Heart left ventricle (tissue), 16 donors: ENCODE measurements at regions not wholly inside any gene's neighbourhood (a gene's known extent, or its start where the extent isn't known, plus 50 kb on each side); places are given as distances from the start of the nearest gene placed in this dataset.
"Not testable (repeated sequence)": the region's sequence is repeated elsewhere in the genome, so short reads cannot be mapped to it uniquely, and the experiment has no call there.

ENCODE experiments used
- ATAC-seq, 4 donors: fragments of 200-7000 bp; cut with Tn5 transposase; one replicate each; pipeline ENCODE4 v1.9.1; 2020 to 2022; ENCODE audit warnings: moderate library complexity in 4 of 4, mild to moderate bottlenecking in 3 of 4, moderate number of reproducible peaks in 1 of 4
- DNase-seq, 5 donors: peaks; one replicate each; pipeline ENCODE4 v3.0.0-alpha.2; 2020
- H3K27ac ChIP-seq, 12 donors: fragments of 200-600 bp; sonication (generic) in 4 of 12; one replicate each; pipeline versions ENCODE4 v1.5.0 to v1.8.0; 2016 to 2022; ENCODE audit warnings: mild to moderate bottlenecking in 2 of 12
- H3K27me3 ChIP-seq, 9 donors: fragments of 200-600 bp; sonication (generic) in 2 of 9; one replicate each; pipeline versions ENCODE4 v1.5.1 to v1.8.0; 2016 to 2022; ENCODE audit warnings: mild to moderate bottlenecking in 3 of 9
- H3K36me3 ChIP-seq, 9 donors: fragments of 200-600 bp; sonication (generic) in 2 of 9; one replicate each; pipeline versions ENCODE4 v1.5.0 to v1.8.0; 2018 to 2022; ENCODE audit warnings: mild to moderate bottlenecking in 2 of 9
- H3K4me1 ChIP-seq, 12 donors: fragments of 200-600 bp; sonication (generic) in 4 of 12; one replicate each; pipeline versions ENCODE4 v1.5.0 to v1.8.0; 2016 to 2022; ENCODE audit warnings: mild to moderate bottlenecking in 3 of 12
- H3K4me3 ChIP-seq, 12 donors: fragments of 200-600 bp; sonication (generic) in 4 of 12; one replicate each; pipeline versions ENCODE4 v1.5.0 to v1.8.0; 2017 to 2022; ENCODE audit warnings: mild to moderate bottlenecking in 9 of 12, moderate library complexity in 4 of 12
- H3K9me3 ChIP-seq, 12 donors: fragments of 200-600 bp; sonication (generic) in 4 of 12; one replicate each; pipeline versions ENCODE4 v1.5.0 to v1.8.0; 2016 to 2022; ENCODE audit warnings: mild to moderate bottlenecking in 1 of 12
- CTCF ChIP-seq, 12 donors: fragments of 200-600 bp; sonication (generic) in 4 of 12; IDR thresholded peaks; one replicate each; pipeline versions ENCODE4 v1.5.0 to v1.8.0; 2018 to 2022; ENCODE audit warnings: antibody characterized with exemption in 12 of 12, mild to moderate bottlenecking in 5 of 12
- POLR2A ChIP-seq, 2 donors: fragments of 450-650 bp; IDR thresholded peaks; one replicate each; pipeline ENCODE4 v1.6.1; 2017; ENCODE audit warnings: antibody characterized with exemption in 2 of 2, mild to moderate bottlenecking in 2 of 2, moderate library complexity in 2 of 2
- WGBS, 4 donors: extraction: QIAGEN DNeasy Blood & Tissue Kit in 2 of 4; methylation state at CpG; one replicate each; pipeline versions ENCODE4 v1.1.5 to v1.1.7; 2013 to 2018; 5-methylcytosine and 5-hydroxymethylcytosine counted together
- intact Hi-C, 10 donors: fragments of 100-400 bp; cut with DNase I; formaldehyde crosslinking; loops; one replicate each; pipeline versions ENCODE4 v1.11.1 to v1.14.2; 2022
- donor health status: ischemic (EF 13 %, LVEDD 7.1; RV severe dilation, severe dysfunction).
- donor health status: healthy with polysubstance abuse.
- donor health status: DM: no; HTN: yes; CAD: no.
- donor health status: DM: no; HTN: no; CAD: no.
- donor health status: ischemic (EF 25% LVEDD 6.9; RV normal size, moderate dysfunction).
- donor health status: ischemic (EF 25% LVEDD 5.7; RV mildly dilated, moderate dysfunction).
- donor health status: healthy.
- donor health status: DM: yes; HTN: yes; CAD: no.
- donor health status: ischemic (EF 35%, LVEDD 5.7; RV mildly dilated, moderate dysfunction).
- donor health status: nonischemic (EF 11% LVEDD 7.7; RV severe dilation, severe dysfunction).
- donor health status: DM: yes; HTN: yes; CAD: no.
- donor health status: PGD.
- donor health status: ischemic (EF 29% LVEDD 5.4; RV normal size, mild dysfunction).
- donor health status: nonischemic (EF 23%, LVEDD 6.1; RV moderate dilation, normal function).

- no peaks in the 10 kb centered on the region for H3K4me1 ChIP-seq
- H3K27me3 ChIP-seq = no peaks in the 10 kb centered on the region
- no peak for ATAC-seq
- intact Hi-C loops = no loop called here
- no peak overlapping the region for H3K27ac ChIP-seq
- TF ChIP-seq CTCF (IDR thresholded peaks at IDR 0.05) (no peak), POLR2A (IDR thresholded peaks at IDR 0.05) (no peak)
- peaks cover 0 to 24% (median 5%) of the 10 kb centered on the region in 12 donors for H3K9me3 ChIP-seq
- H3K4me3 ChIP-seq = no peak overlapping the region
- no peaks in the 10 kb centered on the region for H3K36me3 ChIP-seq
- DNase-seq = no peak
- 48 to 60% (median 54%) methylated on average over 2 of the region's 2 CpGs for WGBS, 4 donors
Measured at GRCh38 chr18:1133541-1133940, 228.9 kb downstream of the ADCYAP1 start.

- H3K27ac ChIP-seq = no peak overlapping the region
- ATAC-seq (no peak), DNase-seq (no peak)
- H3K27me3 ChIP-seq = no peaks in the 10 kb centered on the region
- TF ChIP-seq CTCF (IDR thresholded peaks at IDR 0.05) = no peak
- TF ChIP-seq POLR2A (IDR thresholded peaks at IDR 0.05) = no peak
- no peaks in the 10 kb centered on the region for H3K36me3 ChIP-seq
- intact Hi-C loops = loop anchor here in 1 of 10 donors (10.0 kb wide), 1 partner anchor 63 kb away; no protein-coding TSS in a partner anchor
- WGBS, 4 donors = 64 to 100% (median 66%) methylated on average over 1 of the region's 1 CpG
- peaks cover 0 to 44% (median 8%) of the 10 kb centered on the region in 12 donors for H3K9me3 ChIP-seq
- H3K4me3 ChIP-seq = no peak overlapping the region
- H3K4me1 ChIP-seq = no peaks in the 10 kb centered on the region
Measured at GRCh38 chr18:1147730-1148129, 243.1 kb downstream of the ADCYAP1 start.

- Histone ChIP-seq H3K36me3 (no peaks in the 10 kb centered on the region), H3K9me3 (peaks cover 0 to 25% (median 0%) of the 10 kb centered on the region in 12 donors), H3K27me3 (no peaks in the 10 kb centered on the region), H3K4me1 (no peaks in the 10 kb centered on the region), H3K4me3 (no peak overlapping the region), H3K27ac (no peak overlapping the region)
- ATAC-seq (no peak), DNase-seq (no peak)
- WGBS, 4 donors = 83 to 93% (median 90%) methylated on average over 4 of the region's 4 CpGs
- intact Hi-C loops = loop anchor here in 1 of 10 donors (10.0 kb wide), 1 partner anchor 65 kb away; no protein-coding TSS in a partner anchor
- TF ChIP-seq POLR2A (IDR thresholded peaks at IDR 0.05) (no peak), CTCF (IDR thresholded peaks at IDR 0.05) (no peak)
Measured at GRCh38 chr18:1149709-1150108, 245.0 kb downstream of the ADCYAP1 start.

GRCh38 chr18:1150344-1150743, 245.7 kb downstream of the ADCYAP1 start:
- no peak for ATAC-seq
- Histone ChIP-seq H3K9me3 (peaks cover 0 to 24% (median 0%) of the 10 kb centered on the region in 12 donors), H3K27ac (no peak overlapping the region), H3K36me3 (no peaks in the 10 kb centered on the region), H3K4me3 (no peak overlapping the region), H3K27me3 (no peaks in the 10 kb centered on the region), H3K4me1 (no peaks in the 10 kb centered on the region)
- intact Hi-C loops = no loop called here
- WGBS, 4 donors = 52 to 60% (median 57%) methylated on average over 2 of the region's 2 CpGs
- DNase-seq = no peak
- no peak for TF ChIP-seq CTCF (IDR thresholded peaks at IDR 0.05)
- no peak for TF ChIP-seq POLR2A (IDR thresholded peaks at IDR 0.05)

GRCh38 chr18:1152958-1153357, 248.3 kb downstream of the ADCYAP1 start:
- intact Hi-C loops, H3K27me3 ChIP-seq, DNase-seq, H3K4me3 ChIP-seq, H3K36me3 ChIP-seq, H3K4me1 ChIP-seq, ATAC-seq, H3K27ac ChIP-seq: not testable (repeated sequence)
- WGBS, 4 donors = 51 to 59% (median 53%) methylated on average over 2 of the region's 2 CpGs
- H3K9me3 ChIP-seq = peaks cover 0 to 20% (median 0%) of the 10 kb centered on the region in 12 donors
